SK-N-SH (cell line): ENCODE measurements at regions not wholly inside any gene's neighbourhood (a gene's known extent, or its start where the extent isn't known, plus 50 kb on each side); places are given as distances from the start of the nearest gene placed in this dataset.

Experiments
- CTCF ChIA-PET: fragments of 300-600, 350-600 bp; formaldehyde crosslinking; extraction: SDS; loops from one replicate; lab custom pipeline; 2021; lab: Yijun Ruan, JAX
- POLR2A ChIA-PET: fragments of 350-600 bp; sonication (Branson Sonifier 250); formaldehyde crosslinking; extraction: SDS; loops from one replicate; lab custom pipeline; 2020; ENCODE audit warnings: antibody characterized with exemption, inconsistent platforms; lab: Yijun Ruan, JAX
- DNase-seq: peaks from one replicate; pipeline ENCODE4 v3.0.0; 2012
- H2AFZ ChIP-seq: fragments of 200-600 bp; sonication (generic); 2 replicates; pipeline ENCODE4 v1.8.1; 2016; ENCODE audit warnings: antibody characterized with exemption, mild to moderate bottlenecking, low read depth
- H3F3A ChIP-seq: fragments of 200-600 bp; sonication (generic); replicated peaks from 2 replicates; pipeline ENCODE3; 2016; ENCODE audit warnings: antibody characterized with exemption, mild to moderate bottlenecking; ENCODE audit not compliant: insufficient read depth
- H3K27ac ChIP-seq, 2 experiments: fragments of 200-500 bp in 1 of 2; fragments of 200-600 bp in 1 of 2; sonication (Bioruptor generic) in 1 of 2; sonication (generic), shearing (Covaris generic) in 1 of 2; 2 replicates each; pipeline versions ENCODE4 v1.5.1 to v1.6.1; 2014 to 2016; ENCODE audit warnings: low read depth in 2 of 2, inconsistent platforms in 1 of 2, low read length in 1 of 2, mild to moderate bottlenecking in 1 of 2, mixed read lengths in 1 of 2
- H3K27me3 ChIP-seq: fragments of 200-600 bp; sonication (generic), shearing (Covaris generic); 2 replicates; pipeline ENCODE4 v1.6.1; 2016; ENCODE audit warnings: mixed run types; ENCODE audit not compliant: insufficient read depth
- H3K36me3 ChIP-seq, 2 experiments: fragments of 200-500 bp in 1 of 2; fragments of 200-600 bp in 1 of 2; sonication (Bioruptor generic) in 1 of 2; sonication (generic) in 1 of 2; replicated peaks in 1 of 2; 2 replicates each; pipeline versions ENCODE3 to v1.5.1; 2014 to 2016; ENCODE audit warnings: low read length in 1 of 2, mild to moderate bottlenecking in 1 of 2; ENCODE audit not compliant: insufficient read depth in 2 of 2, control insufficient read depth in 1 of 2
- H3K4me1 ChIP-seq, 2 experiments: fragments of 200-500 bp in 1 of 2; fragments of 200-600 bp in 1 of 2; sonication (Bioruptor generic) in 1 of 2; sonication (generic), shearing (Covaris generic) in 1 of 2; 2 replicates each; pipeline versions ENCODE4 v1.5.1 to v1.6.1; 2014 to 2016; ENCODE audit warnings: low read depth in 1 of 2, low read length in 1 of 2, mixed run types in 1 of 2; ENCODE audit not compliant: insufficient read depth in 2 of 2, control insufficient read depth in 1 of 2
- H3K4me2 ChIP-seq: fragments of 200-600 bp; sonication (generic), shearing (Covaris generic); 2 replicates; pipeline ENCODE4 v1.6.1; 2017; ENCODE audit warnings: mixed run types
- H3K4me3 ChIP-seq, 2 experiments: fragments of 200-500 bp in 1 of 2; fragments of 200-600 bp in 1 of 2; sonication (Bioruptor generic) in 1 of 2; sonication (generic), shearing (Covaris generic) in 1 of 2; 2 replicates each; pipeline versions ENCODE4 v1.5.1 to v1.8.1; 2014 to 2016; ENCODE audit warnings: low read depth in 2 of 2, inconsistent platforms in 1 of 2, low read length in 1 of 2, mild to moderate bottlenecking in 1 of 2, mixed read lengths in 1 of 2, moderate library complexity in 1 of 2
- H3K79me2 ChIP-seq: fragments of 200-600 bp; sonication (generic); 2 replicates; pipeline ENCODE4 v1.8.1; 2017; ENCODE audit warnings: mild to moderate bottlenecking; ENCODE audit not compliant: insufficient read depth
- H3K9ac ChIP-seq: fragments of 200-600 bp; sonication (generic); 2 replicates; pipeline ENCODE4 v1.6.1; 2017; ENCODE audit warnings: mixed run types
- H3K9me2 ChIP-seq: fragments of 200-600 bp; sonication (generic); 2 replicates; pipeline ENCODE4 v1.6.1; 2017; ENCODE audit warnings: mixed run types
- H3K9me3 ChIP-seq: fragments of 200-600 bp; sonication (generic); 2 replicates; pipeline ENCODE4 v1.6.1; 2017; ENCODE audit warnings: mixed run types, mild to moderate bottlenecking, moderate library complexity
- H4K20me1 ChIP-seq: fragments of 200-600 bp; sonication (generic); 2 replicates; pipeline ENCODE4 v1.6.1; 2017; ENCODE audit warnings: mild to moderate bottlenecking, mixed run types; ENCODE audit not compliant: insufficient read depth
- CTCF ChIP-seq: fragments of 200-600 bp; sonication (generic); IDR thresholded peaks from 2 replicates; pipeline ENCODE4 v1.6.1; 2017; ENCODE audit warnings: antibody characterized with exemption, mild to moderate bottlenecking, moderate library complexity
- GABPA ChIP-seq: IDR thresholded peaks from 2 replicates; pipeline ENCODE4 v1.4.0; 2012; ENCODE audit warnings: low read depth, mild to moderate bottlenecking
- IRF3 ChIP-seq: fragments of 150-350 bp; IDR thresholded peaks from 2 replicates; pipeline ENCODE4 v1.6.1; 2016; ENCODE audit warnings: mild to moderate bottlenecking, low read depth, low read length
- NFIC ChIP-seq: IDR thresholded peaks from 2 replicates; pipeline ENCODE4 v1.4.0; 2012; ENCODE audit warnings: borderline replicate concordance
- PBX3 ChIP-seq: IDR thresholded peaks from 2 replicates; pipeline ENCODE4; 2012
- REST ChIP-seq: IDR thresholded peaks from 2 replicates; pipeline ENCODE4 v1.6.1; 2012; ENCODE audit warnings: mild to moderate bottlenecking, low read depth, low read length, moderate library complexity
- TAF1 ChIP-seq: IDR thresholded peaks from 2 replicates; pipeline ENCODE4 v1.6.1; 2012; ENCODE audit warnings: low read depth, mild to moderate bottlenecking, low read length, moderate library complexity, borderline replicate concordance
- TCF12 ChIP-seq: IDR thresholded peaks from 2 replicates; pipeline ENCODE4 v1.4.0; 2012
- USF2 ChIP-seq: fragments of 150-350 bp; IDR thresholded peaks from 2 replicates; pipeline ENCODE4 v1.6.1; 2017; ENCODE audit warnings: antibody characterized with exemption, low read length, low read depth, borderline replicate concordance
- YY1 ChIP-seq: IDR thresholded peaks from 2 replicates; pipeline ENCODE4 v1.4.0; 2012; ENCODE audit warnings: low read depth, mild to moderate bottlenecking
- WGBS: methylation state at CpG from one replicate; pipeline ENCODE4 v1.1.6; 2017; ENCODE audit warnings: low lambda C conversion rate; 5-methylcytosine and 5-hydroxymethylcytosine counted together

GRCh38 chr11:123292647-123293046 is 97.6 kb upstream of the CLMP start:
- 80% methylated on average over 2 of the region's 2 CpGs for WGBS
- Histone ChIP-seq H3K4me3 (no peak overlapping the region), H3K27me3 (no peaks in the 10 kb centered on the region)
- no peak for TF ChIP-seq GABPA
- TF ChIP-seq TCF12, result no peak
- TF ChIP-seq PBX3, result no peak
- TF ChIP-seq USF2, result no peak
- TF ChIP-seq CTCF, result no peak
- TF ChIP-seq YY1, result no peak
- no peak for TF ChIP-seq REST
- TF ChIP-seq IRF3, result no peak
- no peak for TF ChIP-seq NFIC
- no peak for TF ChIP-seq TAF1
- TF ChIP-seq, all 33 proteins: peak for 0
- no peaks in the 10 kb centered on the region for H3K4me1 ChIP-seq
- H2AFZ ChIP-seq, result no peak overlapping the region
- H3K9ac ChIP-seq, result no peak overlapping the region
- no peaks in the 10 kb centered on the region for H3K9me2 ChIP-seq
- H3K9me3 ChIP-seq, result no peaks in the 10 kb centered on the region
- DNase-seq, result no peak
- no peaks in the 10 kb centered on the region for H4K20me1 ChIP-seq
- H3K4me2 ChIP-seq, result no peak overlapping the region
- ChIA-PET POLR2A (no interaction called here), CTCF (interaction anchor here (0.6 to 1.0 kb wide), 2 partner anchors 8 to 922 kb away, joined by 3 to 4 read pairs; no protein-coding TSS in a partner anchor)
- H3K27ac ChIP-seq, result no peak overlapping the region
- H3K36me3 ChIP-seq, result no peaks in the 10 kb centered on the region
- H3K79me2 ChIP-seq, result no peaks in the 10 kb centered on the region
- H3F3A ChIP-seq, result no peaks in the 10 kb centered on the region
